K562 (cell line): ENCODE measurements at regions not wholly inside any gene's neighbourhood (a gene's known extent, or its start where the extent isn't known, plus 50 kb on each side); places are given as distances from the start of the nearest gene placed in this dataset.

Experiments
- CTCF ChIP-seq, 3 experiments: IDR thresholded peaks in 2 of 3; conservative IDR thresholded peaks in 1 of 3; 2 replicates each; pipeline ENCODE4 v1.5.1; 2011 to 2012; ENCODE audit warnings: low read length in 3 of 3, mild to moderate bottlenecking in 3 of 3, control low read depth in 2 of 3, improper control_type of control experiment in 1 of 3, inconsistent platforms in 1 of 3, low read depth in 1 of 3, mixed read lengths in 1 of 3, moderate library complexity in 1 of 3; ENCODE audit not compliant: insufficient read depth in 2 of 3
- FOXP4 ChIP-seq: sonication (generic); formaldehyde crosslinking; IDR thresholded peaks from 2 replicates; pipeline ENCODE4 v1.8.0; 2022; ENCODE audit warnings: mild to moderate bottlenecking, missing genetic modification reagents, borderline replicate concordance
- MAFG ChIP-seq: fragments of 450-650 bp; conservative IDR thresholded peaks from 2 replicates; pipeline ENCODE4 v1.6.1; 2016; ENCODE audit warnings: missing genetic modification characterization, missing compliant biosample characterization
- PKNOX1 ChIP-seq: fragments of 450-650 bp; IDR thresholded peaks from 2 replicates; pipeline ENCODE4 v1.6.1; 2016
- POLR2A ChIP-seq: fragments of 450-650 bp; conservative IDR thresholded peaks from 2 replicates; pipeline ENCODE4 v1.6.1; 2016
- POLR2AphosphoS5 ChIP-seq: IDR thresholded peaks from 2 replicates; pipeline ENCODE4 v1.6.1; 2011; ENCODE audit warnings: mild to moderate bottlenecking, low read depth, low read length, moderate library complexity; ENCODE audit not compliant: control insufficient read depth, insufficient read depth
- SMAD3 ChIP-seq: fragments of 450-650 bp; formaldehyde crosslinking; conservative IDR thresholded peaks from 2 replicates; pipeline ENCODE4 v1.4.0; 2020; ENCODE audit warnings: mild to moderate bottlenecking
- THRA ChIP-seq: fragments of 450-650 bp; IDR thresholded peaks from 2 replicates; pipeline ENCODE4 v1.6.1; 2017; ENCODE audit warnings: mild to moderate bottlenecking, moderate library complexity
- ZNF282 ChIP-seq: sonication (generic); formaldehyde crosslinking; IDR thresholded peaks from 2 replicates; pipeline ENCODE4 v1.8.1; 2023; ENCODE audit warnings: missing genetic modification reagents

GRCh38 chr20:56702931-56703840 lies 74.1 kb downstream of the TFAP2C start:
- TF ChIP-seq SMAD3 (CRISPR knock-in tag) (no peak), ZNF282 (CRISPR knock-in tag) (no peak), PKNOX1 (no peak), CTCF (IDR thresholded peaks at IDR 0.05 in 2 of 3, conservative IDR thresholded peaks at IDR 0.05 in 1 of 3; ENCODE audit: insufficient read depth in 2 of 3, low read depth in 1 of 3, low read length in 3 of 3) (no peak), MAFG (no peak), POLR2AphosphoS5 (no peak), THRA (no peak), FOXP4 (CRISPR knock-in tag) (no peak), POLR2A (no peak)
